Kidney (tissue), 13 donors: ENCODE measurements at regions not wholly inside any gene's neighbourhood (a gene's known extent, or its start where the extent isn't known, plus 50 kb on each side); places are given as distances from the start of the nearest gene placed in this dataset.
A peak's percentile ranks its signal among the peaks of the same experiment; 100 is the strongest.

ENCODE experiments used
- DNase-seq, 5 donors: peaks; one replicate each; pipeline ENCODE4 v3.0.0-alpha.2; 2013 to 2020
- FAIRE-seq: peaks from 2 replicates; lab custom pipeline; 2012; peaks lifted over from hg19 to GRCh38; lab: Jason Lieb, UNC
- H3K27ac ChIP-seq, 2 donors: one replicate each; pipeline ENCODE4 v1.7.0; 2013; ENCODE audit warnings: low read depth in 2 of 2, low read length in 2 of 2, inconsistent platforms in 1 of 2
- H3K27me3 ChIP-seq: one replicate; pipeline ENCODE4 v1.7.1; 2013; ENCODE audit warnings: low read length, inconsistent platforms; ENCODE audit not compliant: control insufficient read depth, insufficient read depth
- H3K36me3 ChIP-seq, 3 donors: one replicate each; pipeline versions ENCODE4 v1.7.0 to v1.7.1; 2013; ENCODE audit warnings: low read length in 3 of 3, control low read depth in 1 of 3, inconsistent platforms in 1 of 3; ENCODE audit not compliant: insufficient read depth in 3 of 3, control insufficient read depth in 2 of 3
- H3K4me1 ChIP-seq, 3 donors: one replicate each; pipeline versions ENCODE4 v1.7.0 to v1.7.1; 2013; ENCODE audit warnings: low read length in 3 of 3, inconsistent platforms in 1 of 3, low read depth in 1 of 3; ENCODE audit not compliant: control insufficient read depth in 2 of 3, insufficient read depth in 2 of 3
- H3K4me3 ChIP-seq, 3 donors: one replicate each; pipeline versions ENCODE4 v1.7.0 to v1.8.1; 2013; ENCODE audit warnings: low read length in 3 of 3, control low read depth in 1 of 3, inconsistent platforms in 1 of 3
- H3K9ac ChIP-seq, 3 donors: one replicate each; pipeline versions ENCODE4 v1.7.0 to v1.7.1; 2013; ENCODE audit warnings: low read length in 3 of 3, control low read depth in 1 of 3, inconsistent platforms in 1 of 3
- H3K9me3 ChIP-seq, 3 donors: one replicate each; pipeline versions ENCODE4 v1.7.0 to v1.7.1; 2013; ENCODE audit warnings: low read length in 3 of 3, control low read depth in 1 of 3, inconsistent platforms in 1 of 3; ENCODE audit not compliant: control insufficient read depth in 2 of 3, insufficient read depth in 1 of 3
- CTCF ChIP-seq: IDR thresholded peaks from 3 replicates; pipeline ENCODE4 v1.5.1; 2012; ENCODE audit warnings: mild to moderate bottlenecking, moderate library complexity, borderline replicate concordance; ENCODE audit not compliant: insufficient read depth; ENCODE audit errors: extremely low read depth
- intact Hi-C: fragments of 100-400 bp; cut with DNase I; formaldehyde crosslinking; loops from one replicate; pipeline ENCODE4 v1.11.1; 2022
- donor health status: control.
- donor health status: control.
- donor health status: control.
- donor health status: control.
- donor health status: control.
- donor health status: DM: yes; HTN: yes; CAD: no.
- donor health status: Normal renal cell carcinoma (clear cell type).

- no peak for TF ChIP-seq CTCF
- Histone ChIP-seq H3K9me3 (no peaks in the 10 kb centered on the region), H3K4me3 (no peak overlapping the region), H3K9ac (no peak overlapping the region), H3K36me3 (no peaks in the 10 kb centered on the region), H3K27ac (no peak overlapping the region), H3K4me1 (peaks cover 0 to 3% (median 0%) of the 10 kb centered on the region in 3 donors), H3K27me3 (no peaks in the 10 kb centered on the region)
- DNase-seq (peak in 1 of 5 donors; percentile 17), FAIRE-seq (no peak)
- intact Hi-C loops = no loop called here
Observed at GRCh38 chr12:41979574-41979973, 165.1 kb downstream of the GXYLT1 start.

DNA sequence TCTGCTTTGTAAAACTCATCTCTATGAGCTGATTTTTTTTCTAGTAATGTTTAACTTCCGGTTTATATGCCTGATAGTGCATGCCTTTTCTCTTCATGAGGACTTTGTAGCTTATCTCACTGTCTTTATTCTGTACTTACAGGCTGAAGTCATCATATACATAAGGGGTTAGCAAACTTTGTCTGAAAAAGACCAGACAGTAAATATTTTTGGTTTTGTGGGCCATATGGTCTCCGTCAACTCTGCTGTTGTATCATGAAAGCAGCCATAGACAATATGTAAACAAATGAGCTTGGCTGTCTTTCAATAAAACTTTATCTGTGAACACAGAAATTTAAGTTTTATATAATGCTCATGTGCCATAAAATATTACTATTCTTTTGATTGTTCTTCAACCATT is 172.1 kb downstream of the GXYLT1 start:
- no peak overlapping the region for H3K27ac ChIP-seq
- no peak for TF ChIP-seq CTCF
- H3K36me3 ChIP-seq = no peaks in the 10 kb centered on the region
- DNase-seq = peak in 2 of 5 donors; percentile 65 to 86
- H3K4me1 ChIP-seq = no peaks in the 10 kb centered on the region
- no peaks in the 10 kb centered on the region for H3K9me3 ChIP-seq
- intact Hi-C loops = no loop called here
- no peaks in the 10 kb centered on the region for H3K27me3 ChIP-seq
- FAIRE-seq = no peak
- no peak overlapping the region for H3K9ac ChIP-seq
- no peak overlapping the region for H3K4me3 ChIP-seq

DNA sequence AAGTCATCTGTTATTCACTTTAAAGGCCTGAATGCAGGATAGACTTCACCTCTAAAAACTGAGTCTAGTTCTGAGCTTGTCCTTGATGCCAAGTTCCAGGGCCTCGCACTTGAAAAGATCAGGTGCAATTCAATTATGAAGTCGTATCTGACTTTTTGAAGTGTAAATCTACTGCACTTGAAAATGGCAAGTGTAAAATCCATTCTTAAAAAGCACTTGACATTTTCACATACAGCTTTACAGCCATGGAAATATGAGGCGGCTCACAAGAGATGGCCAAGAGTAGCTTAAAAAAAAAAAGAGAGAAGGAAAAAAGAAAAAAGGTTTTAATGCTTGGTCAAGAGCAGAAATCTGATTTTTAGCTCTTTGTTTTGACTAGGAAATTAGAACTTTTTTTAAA is 172.5 kb downstream of the GXYLT1 start:
- H3K27ac ChIP-seq = no peak overlapping the region
- H3K9me3 ChIP-seq = no peaks in the 10 kb centered on the region
- TF ChIP-seq CTCF = no peak
- no peaks in the 10 kb centered on the region for H3K4me1 ChIP-seq
- DNase-seq = no peak
- no peak overlapping the region for H3K9ac ChIP-seq
- H3K27me3 ChIP-seq = no peaks in the 10 kb centered on the region
- H3K36me3 ChIP-seq = no peaks in the 10 kb centered on the region
- FAIRE-seq = no peak
- H3K4me3 ChIP-seq = no peak overlapping the region
- intact Hi-C loops = no loop called here

GRCh38 chr12:41970744-41971143 is 173.9 kb downstream of the GXYLT1 start:
- intact Hi-C loops = no loop called here
- Histone ChIP-seq H3K27me3 (no peaks in the 10 kb centered on the region), H3K36me3 (no peaks in the 10 kb centered on the region), H3K4me3 (no peak overlapping the region), H3K9me3 (no peaks in the 10 kb centered on the region), H3K9ac (no peak overlapping the region), H3K4me1 (no peaks in the 10 kb centered on the region), H3K27ac (no peak overlapping the region)
- TF ChIP-seq CTCF = no peak
- FAIRE-seq (no peak), DNase-seq (no peak)
